Endothelial cell of umbilical vein (primary cell): ENCODE measurements at regions not wholly inside any gene's neighbourhood (a gene's known extent, or its start where the extent isn't known, plus 50 kb on each side); places are given as distances from the start of the nearest gene placed in this dataset.

ENCODE experiments used
- BruUV-seq: library from RNA; stranded (reverse); fragments of 400-500 nt; replicated peaks from 2 replicates; lab custom pipeline; 2021; lab: Mats Ljungman, UMichigan
- CTCF ChIA-PET: fragments of 300-600, 350-600 bp; sonication (Branson Sonifier 250); formaldehyde crosslinking; loops from one replicate; lab custom pipeline; 2021; ENCODE audit warnings: antibody characterized with exemption, inconsistent platforms; lab: Charles Lee
- POLR2A ChIA-PET: fragments of 300-600, 350-600 bp; sonication (Branson Sonifier 250); formaldehyde crosslinking; loops from one replicate; lab custom pipeline; 2021; ENCODE audit warnings: antibody characterized with exemption, inconsistent platforms; lab: Charles Lee
- DNase-seq: peaks from one replicate; pipeline ENCODE4 v3.0.0-alpha.2; 2011; ENCODE audit warnings: low read depth, low spot score
- FAIRE-seq: peaks from 2 replicates; lab custom pipeline; 2011; peaks lifted over from hg19 to GRCh38; lab: Jason Lieb, UNC
- H2AFZ ChIP-seq: 2 replicates; pipeline ENCODE4 v1.6.0; 2012; ENCODE audit warnings: low read depth, low read length, control low read depth, inconsistent platforms
- H3K27ac ChIP-seq: 2 replicates; pipeline ENCODE4 v1.5.1; 2011; ENCODE audit warnings: low read depth, mild to moderate bottlenecking, control low read depth, low read length, moderate library complexity; ENCODE audit not compliant: insufficient read depth
- H3K27me3 ChIP-seq, 2 experiments: 2 replicates each; pipeline versions ENCODE4 v1.6.0 to v1.6.1; 2011; ENCODE audit warnings: low read length in 2 of 2, mixed read lengths in 1 of 2; ENCODE audit not compliant: control insufficient read depth in 2 of 2, insufficient read depth in 2 of 2
- H3K36me3 ChIP-seq, 2 experiments: 2 replicates in 1 of 2; 3 replicates in 1 of 2; pipeline ENCODE4 v1.5.1; 2011; ENCODE audit warnings: low read length in 2 of 2, mild to moderate bottlenecking in 1 of 2, moderate library complexity in 1 of 2; ENCODE audit not compliant: control insufficient read depth in 2 of 2, insufficient read depth in 2 of 2; ENCODE audit errors: extremely low read depth in 1 of 2
- H3K4me1 ChIP-seq: 3 replicates; pipeline ENCODE4 v1.5.1; 2011; ENCODE audit warnings: mild to moderate bottlenecking, low read length; ENCODE audit not compliant: control insufficient read depth, insufficient read depth; ENCODE audit errors: extremely low read depth
- H3K4me2 ChIP-seq: 2 replicates; pipeline ENCODE4 v1.6.1; 2011; ENCODE audit warnings: low read length, control low read depth, mixed read lengths; ENCODE audit not compliant: insufficient read depth
- H3K4me3 ChIP-seq, 3 experiments: fragments of 200-600 bp in 1 of 3; sonication (generic), shearing (Covaris generic) in 1 of 3; replicated peaks in 1 of 3; 2 replicates each; pipeline ENCODE4 v1.5.1; 2011 to 2016; ENCODE audit warnings: control low read depth in 3 of 3, low read length in 3 of 3, mild to moderate bottlenecking in 2 of 3, inconsistent platforms in 1 of 3, low read depth in 1 of 3, moderate library complexity in 1 of 3; ENCODE audit not compliant: insufficient read depth in 1 of 3
- H3K79me2 ChIP-seq: 2 replicates; pipeline ENCODE4 v1.6.0; 2012; ENCODE audit warnings: low read length, inconsistent platforms; ENCODE audit not compliant: control insufficient read depth, insufficient read depth
- H3K9ac ChIP-seq: replicated peaks from 2 replicates; pipeline ENCODE3; 2011; ENCODE audit warnings: low read length, control low read depth; ENCODE audit not compliant: insufficient read depth; ENCODE audit errors: extremely low read depth
- H3K9me1 ChIP-seq: replicated peaks from 3 replicates; pipeline ENCODE4 v1.6.0; 2011; ENCODE audit warnings: mild to moderate bottlenecking, low read length; ENCODE audit not compliant: control insufficient read depth, insufficient read depth; ENCODE audit errors: extremely low read depth
- H3K9me3 ChIP-seq: replicated peaks from 2 replicates; pipeline ENCODE4 v1.5.1; 2012; ENCODE audit warnings: low read length, inconsistent platforms; ENCODE audit not compliant: control insufficient read depth, insufficient read depth
- H4K20me1 ChIP-seq: replicated peaks from 2 replicates; pipeline ENCODE3; 2011; ENCODE audit warnings: mild to moderate bottlenecking, low read length; ENCODE audit not compliant: control insufficient read depth, insufficient read depth; ENCODE audit errors: extremely low read depth
- CTCF ChIP-seq, 2 donors: IDR thresholded peaks; 1 replicate in 1 of 2; 2 replicates in 1 of 2; pipeline ENCODE4 v1.5.1; 2011; ENCODE audit warnings: low read length in 2 of 2, mild to moderate bottlenecking in 2 of 2, moderate library complexity in 2 of 2, control low read depth in 1 of 2, inconsistent platforms in 1 of 2, low read depth in 1 of 2; ENCODE audit not compliant: insufficient read depth in 1 of 2; ENCODE audit errors: extremely low read depth in 1 of 2
- EZH2 ChIP-seq: IDR thresholded peaks from 2 replicates; pipeline ENCODE4 v1.6.1; 2012; ENCODE audit warnings: borderline replicate concordance, low read depth, mild to moderate bottlenecking, moderate library complexity, low read length, inconsistent platforms; ENCODE audit not compliant: severe bottlenecking
- FOS ChIP-seq: IDR thresholded peaks from 2 replicates; pipeline ENCODE4 v1.6.1; 2011; ENCODE audit warnings: mild to moderate bottlenecking, low read length, moderate library complexity, borderline replicate concordance; ENCODE audit not compliant: insufficient read depth
- GATA2 ChIP-seq: IDR thresholded peaks from 2 replicates; pipeline ENCODE4 v1.7.0; 2011; ENCODE audit warnings: low read depth, mild to moderate bottlenecking, moderate library complexity, mixed read lengths, low read length; ENCODE audit not compliant: insufficient read length, insufficient read depth
- JUN ChIP-seq: IDR thresholded peaks from 2 replicates; pipeline ENCODE4 v1.6.1; 2011; ENCODE audit warnings: borderline replicate concordance, low read depth; ENCODE audit not compliant: insufficient read length, insufficient read depth
- MAX ChIP-seq: IDR thresholded peaks from 2 replicates; pipeline ENCODE4 v1.6.1; 2011; ENCODE audit not compliant: insufficient read depth, insufficient read length
- MYC ChIP-seq: IDR thresholded peaks from one replicate; pipeline ENCODE4 v1.6.1; 2011; ENCODE audit warnings: mild to moderate bottlenecking, low read depth, low read length
- POLR2A ChIP-seq: IDR thresholded peaks from 2 replicates; pipeline ENCODE4 v1.6.1; 2012; ENCODE audit warnings: low read depth, mild to moderate bottlenecking, control low read depth, low read length
- POLR2AphosphoS5 ChIP-seq: IDR thresholded peaks from 2 replicates; pipeline ENCODE4 v1.6.1; 2012; ENCODE audit warnings: low read depth, mild to moderate bottlenecking, control low read depth, low read length, moderate library complexity; ENCODE audit not compliant: insufficient read depth
- dilution Hi-C: fragments of 300-500 bp; cut with MboI; formaldehyde crosslinking; loops from one replicate; pipeline ENCODE4 v1.15.0; 2019; ENCODE audit warnings: low sequenced_read_pairs; ENCODE audit not compliant: extremely low pct_ligation_motif_present
- intact Hi-C: fragments of 100-400 bp; cut with micrococcal nuclease; formaldehyde crosslinking; loops from one replicate; pipeline ENCODE4 v1.10.0; 2022

GRCh38 chr2:39503277-39503676 lies 66.2 kb upstream of the MAP4K3 start:
- no peaks in the 10 kb centered on the region for H3K27me3 ChIP-seq
- no peak overlapping the region for H3K4me2 ChIP-seq
- no peak overlapping the region for H3K9ac ChIP-seq
- intact Hi-C loops, result no loop called here
- no peak for TF ChIP-seq MYC
- no peak for TF ChIP-seq MAX
- no peak for TF ChIP-seq FOS
- no peak for TF ChIP-seq GATA2
- TF ChIP-seq CTCF (IDR thresholded peaks at IDR 0.05; ENCODE audit: extremely low read depth in 1 of 2, insufficient read depth in 1 of 2, low read depth in 1 of 2, low read length in 2 of 2), result no peak
- no peak for TF ChIP-seq JUN
- TF ChIP-seq POLR2A, result no peak
- TF ChIP-seq POLR2AphosphoS5, result no peak
- TF ChIP-seq EZH2, result no peak
- ChIA-PET CTCF (no interaction called here), POLR2A (no interaction called here)
- H3K9me3 ChIP-seq, result no peaks in the 10 kb centered on the region
- FAIRE-seq (no peak), DNase-seq (no peak)
- no peak overlapping the region for H2AFZ ChIP-seq
- dilution Hi-C loops, result no loop called here
- H3K36me3 ChIP-seq, result no peaks in the 10 kb centered on the region
- no peak overlapping the region for H3K27ac ChIP-seq
- no peaks in the 10 kb centered on the region for H4K20me1 ChIP-seq
- H3K4me3 ChIP-seq, result no peak overlapping the region
- H3K79me2 ChIP-seq, result no peaks in the 10 kb centered on the region
- H3K4me1 ChIP-seq, result peaks cover 5% of the 10 kb centered on the region
- no peaks in the 10 kb centered on the region for H3K9me1 ChIP-seq
- BruUV-seq, result no TSS peak
